GM18861 (cell line): ENCODE measurements at regions not wholly inside any gene's neighbourhood (a gene's known extent, or its start where the extent isn't known, plus 50 kb on each side); places are given as distances from the start of the nearest gene placed in this dataset.
"Not testable (repeated sequence)": the region's sequence is repeated elsewhere in the genome, so short reads cannot be mapped to it uniquely, and the experiment has no call there.

Experiments used
- ATAC-seq: cut with Tn5 transposase; IDR thresholded peaks from one replicate; pipeline ENCODE4 v1.9.1; 2021; ENCODE audit not compliant: unreplicated experiment

GRCh38 chr6:85764844-85765243, 122.2 kb upstream of the SYNCRIP start:
- no peak for ATAC-seq

- ATAC-seq: no peak
Observed at GRCh38 chr6:85756982-85757381, 114.3 kb upstream of the SYNCRIP start.

GRCh38 chr6:85754894-85755293, 112.2 kb upstream of the SYNCRIP start:
- no peak for ATAC-seq

GRCh38 chr6:85752602-85753001, 109.9 kb upstream of the SYNCRIP start:
- no peak for ATAC-seq

GRCh38 chr6:85751374-85752055, 108.8 kb upstream of the SYNCRIP start:
- no peak for ATAC-seq

- ATAC-seq: not testable (repeated sequence)
Observed at GRCh38 chr6:85750146-85750545, 107.5 kb upstream of the SYNCRIP start.

GRCh38 chr6:85749236-85749635, 106.5 kb upstream of the SYNCRIP start:
- no peak for ATAC-seq

GRCh38 chr6:85747666-85748065, 105.0 kb upstream of the SYNCRIP start:
- no peak for ATAC-seq

- ATAC-seq: no peak
Observed at GRCh38 chr6:85747093-85747492, 104.4 kb upstream of the SYNCRIP start.

- no peak for ATAC-seq
Observed at GRCh38 chr6:85744433-85744970, 101.8 kb upstream of the SYNCRIP start.

- no peak for ATAC-seq
Observed at GRCh38 chr6:85726206-85726605, 83.5 kb upstream of the SYNCRIP start.

- no peak for ATAC-seq
Observed at GRCh38 chr6:85715797-85716196, 73.1 kb upstream of the SYNCRIP start.

- ATAC-seq: no peak
Observed at GRCh38 chr6:85714893-85715530, 72.3 kb upstream of the SYNCRIP start.

- ATAC-seq: no peak
Observed at GRCh38 chr6:85712346-85712745, 69.7 kb upstream of the SYNCRIP start.

- not testable (repeated sequence) for ATAC-seq
Observed at GRCh38 chr6:85707515-85708145, 64.9 kb upstream of the SYNCRIP start.

- no peak for ATAC-seq
Observed at GRCh38 chr6:85706272-85706671, 63.6 kb upstream of the SYNCRIP start.

GRCh38 chr6:85705220-85705619, 62.5 kb upstream of the SYNCRIP start:
- no peak for ATAC-seq

- no peak for ATAC-seq
Observed at GRCh38 chr6:85703406-85703805, 60.7 kb upstream of the SYNCRIP start.
